Progenitor cell of endocrine pancreas (in vitro differentiated cells): ENCODE measurements at regions not wholly inside any gene's neighbourhood (a gene's known extent, or its start where the extent isn't known, plus 50 kb on each side); places are given as distances from the start of the nearest gene placed in this dataset.

ENCODE experiments used
- DNase-seq: peaks from one replicate; pipeline ENCODE4 v3.0.0; 2021; ENCODE audit warnings: low spot score; ENCODE audit not compliant: unreplicated experiment
- H3K27ac Mint-ChIP-seq: 2 replicates; pipeline ENCODE4 v1.8.0; 2021; ENCODE audit warnings: mild to moderate bottlenecking, moderate library complexity, mixed read lengths
- H3K27me3 Mint-ChIP-seq: 2 replicates; pipeline ENCODE4 v1.8.0; 2021; ENCODE audit warnings: mixed read lengths
- H3K36me3 Mint-ChIP-seq: 2 replicates; pipeline ENCODE4 v1.8.0; 2022; ENCODE audit warnings: mixed read lengths; ENCODE audit not compliant: insufficient read depth
- H3K4me1 Mint-ChIP-seq: 2 replicates; pipeline ENCODE4 v1.8.0; 2021; ENCODE audit warnings: low read depth, mixed read lengths
- H3K4me3 Mint-ChIP-seq: 2 replicates; pipeline ENCODE4 v1.8.0; 2021; ENCODE audit warnings: low read depth, mild to moderate bottlenecking, moderate library complexity, mixed read lengths
- H3K9me3 Mint-ChIP-seq: 2 replicates; pipeline ENCODE4 v1.8.0; 2021; ENCODE audit warnings: low read depth, mixed read lengths
- CTCF ChIP-seq: fragments of 200-600 bp; sonication (generic); IDR thresholded peaks from one replicate; pipeline ENCODE4 v1.5.0; 2021; ENCODE audit warnings: antibody characterized with exemption, mild to moderate bottlenecking; ENCODE audit not compliant: unreplicated experiment

DNA sequence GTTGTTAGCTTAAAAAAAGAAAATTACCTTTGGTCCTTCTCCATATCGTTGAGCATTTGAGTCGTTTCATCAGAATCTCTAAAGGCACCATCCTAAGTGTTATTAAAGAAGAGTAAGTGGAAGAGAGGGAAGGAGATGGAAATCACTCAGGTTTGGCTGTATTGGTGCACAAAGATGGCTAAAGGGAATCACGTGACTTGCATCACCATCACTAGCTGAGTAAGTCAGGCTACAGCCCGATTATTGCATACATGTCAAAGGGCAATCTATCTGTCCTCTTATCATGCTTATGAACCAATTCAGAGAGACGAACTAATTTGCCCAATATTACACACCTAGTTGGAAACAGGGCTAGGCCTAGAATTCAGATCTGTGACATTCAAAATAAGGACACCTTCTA is 137.6 kb downstream of the CMPK2 start:
- DNase-seq, result no peak
- no peak overlapping the region for H3K27ac Mint-ChIP-seq
- no peak overlapping the region for H3K4me3 Mint-ChIP-seq
- no peaks in the 10 kb centered on the region for H3K9me3 Mint-ChIP-seq
- no peaks in the 10 kb centered on the region for H3K27me3 Mint-ChIP-seq
- TF ChIP-seq CTCF, result no peak
- H3K4me1 Mint-ChIP-seq, result peaks cover 14% of the 10 kb centered on the region
- no peaks in the 10 kb centered on the region for H3K36me3 Mint-ChIP-seq

- H3K4me3 Mint-ChIP-seq, result no peak overlapping the region
- H3K36me3 Mint-ChIP-seq, result no peaks in the 10 kb centered on the region
- no peaks in the 10 kb centered on the region for H3K27me3 Mint-ChIP-seq
- no peak overlapping the region for H3K27ac Mint-ChIP-seq
- no peak for DNase-seq
- TF ChIP-seq CTCF, result no peak
- H3K4me1 Mint-ChIP-seq, result peaks cover 14% of the 10 kb centered on the region
- H3K9me3 Mint-ChIP-seq, result no peaks in the 10 kb centered on the region
Measured at GRCh38 chr2:6730003-6730402, 135.7 kb downstream of the CMPK2 start.

DNA sequence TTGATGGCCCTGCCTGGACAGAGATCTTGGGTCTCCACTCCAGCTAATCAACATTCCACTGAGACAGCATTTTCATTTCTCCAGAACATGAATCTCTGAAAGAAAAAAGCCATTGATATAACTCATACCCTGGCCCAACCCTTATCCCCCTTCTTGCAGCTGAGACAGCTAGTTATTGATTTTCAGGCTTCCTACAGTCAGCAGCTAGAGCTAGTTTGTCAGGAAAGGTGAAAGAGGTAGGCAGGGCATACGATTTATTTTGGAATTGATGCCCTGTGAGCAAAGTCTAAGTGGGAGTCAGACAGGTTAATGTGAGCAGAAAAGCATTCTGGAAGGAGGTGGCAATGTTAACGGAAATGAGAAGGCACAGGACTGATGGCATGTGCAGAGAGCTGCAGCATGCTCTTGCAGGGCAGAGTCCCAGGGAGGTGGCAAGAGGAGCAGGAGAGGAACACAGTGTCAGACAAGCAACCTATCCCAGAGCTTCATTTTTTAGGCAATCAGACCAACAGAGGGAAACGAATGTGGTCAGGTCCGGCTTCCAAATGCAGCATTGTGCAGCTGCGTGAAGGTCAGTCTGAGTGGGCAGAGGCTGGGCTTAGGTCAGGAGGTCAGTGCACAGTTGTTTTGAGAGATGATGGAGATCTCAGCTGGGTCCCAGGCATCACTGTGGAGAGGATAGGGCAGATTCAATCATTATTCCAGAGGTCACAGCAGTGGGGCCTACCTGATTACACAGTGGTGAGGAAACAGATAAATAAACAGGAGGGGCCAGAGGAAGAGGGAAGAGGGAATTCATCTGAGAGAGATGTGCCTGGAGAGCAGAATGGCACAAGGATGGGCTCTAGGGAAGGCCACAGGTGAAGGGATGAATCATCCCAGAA is 134.8 kb downstream of the CMPK2 start:
- H3K9me3 Mint-ChIP-seq, result no peaks in the 10 kb centered on the region
- H3K27ac Mint-ChIP-seq, result no peak overlapping the region
- no peak for TF ChIP-seq CTCF
- H3K27me3 Mint-ChIP-seq, result no peaks in the 10 kb centered on the region
- no peak overlapping the region for H3K4me3 Mint-ChIP-seq
- no peaks in the 10 kb centered on the region for H3K36me3 Mint-ChIP-seq
- H3K4me1 Mint-ChIP-seq, result peaks cover 14% of the 10 kb centered on the region
- DNase-seq, result no peak

- peaks cover 11% of the 10 kb centered on the region for H3K4me1 Mint-ChIP-seq
- DNase-seq, result no peak
- no peak overlapping the region for H3K4me3 Mint-ChIP-seq
- H3K36me3 Mint-ChIP-seq, result no peaks in the 10 kb centered on the region
- H3K27ac Mint-ChIP-seq, result no peak overlapping the region
- H3K9me3 Mint-ChIP-seq, result peaks cover 3% of the 10 kb centered on the region
- no peaks in the 10 kb centered on the region for H3K27me3 Mint-ChIP-seq
- TF ChIP-seq CTCF, result no peak
Measured at GRCh38 chr2:6739547-6739946, 126.2 kb downstream of the CMPK2 start.

GRCh38 chr2:6741229-6741628 is 124.5 kb downstream of the CMPK2 start:
- H3K36me3 Mint-ChIP-seq, result no peaks in the 10 kb centered on the region
- no peaks in the 10 kb centered on the region for H3K27me3 Mint-ChIP-seq
- H3K9me3 Mint-ChIP-seq, result peaks cover 8% of the 10 kb centered on the region
- peaks cover 14% of the 10 kb centered on the region for H3K4me1 Mint-ChIP-seq
- H3K4me3 Mint-ChIP-seq, result no peak overlapping the region
- no peak for DNase-seq
- no peak for TF ChIP-seq CTCF
- H3K27ac Mint-ChIP-seq, result no peak overlapping the region
